ENCODE measurements at regions not wholly inside any gene's neighbourhood (a gene's known extent, or its start where the extent isn't known, plus 50 kb on each side); places are given as distances from the start of the nearest gene placed in this dataset.

DNA sequence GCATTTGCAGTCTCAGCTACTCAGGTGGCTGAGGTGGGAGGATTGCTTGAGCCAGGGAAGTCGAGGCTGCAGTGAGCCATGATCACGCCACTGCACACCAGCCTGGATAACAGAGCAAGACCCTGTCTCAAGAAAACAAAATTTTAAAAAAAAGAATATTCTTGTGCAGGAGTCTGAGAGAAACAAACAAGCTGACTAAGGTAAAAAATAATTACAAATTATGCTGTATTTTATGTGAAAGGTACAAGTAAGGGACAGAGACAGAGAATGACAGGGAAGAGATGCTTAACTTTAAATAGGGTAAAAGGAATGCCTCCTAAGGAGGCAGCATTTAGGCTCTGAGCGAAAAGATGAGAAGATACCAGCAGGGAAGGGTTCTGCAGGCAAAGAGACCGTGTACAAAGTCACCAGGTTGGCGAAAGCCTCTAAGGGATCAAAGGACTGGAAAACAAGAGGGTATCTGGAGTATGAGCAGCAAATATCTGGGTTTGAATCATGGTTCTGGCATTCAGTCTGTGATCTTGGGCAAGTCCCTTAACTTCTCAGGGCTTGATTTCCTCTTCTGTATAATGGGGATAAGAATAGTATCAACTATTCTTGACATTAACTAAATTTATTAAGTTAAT is 106.2 kb upstream of the RHOBTB1 start:
- H3K9me2 ChIP-seq (replicated peaks; ENCODE audit: insufficient read depth), result no peaks in the 10 kb centered on the region
- H3K4me3 ChIP-seq, result no peak overlapping the region
- H3K36me3 ChIP-seq (replicated peaks; ENCODE audit: insufficient read depth, low read depth), result no peaks in the 10 kb centered on the region
- no peak for TF ChIP-seq EZH2phosphoT487 (IDR thresholded peaks at IDR 0.05; ENCODE audit: low read depth, severe bottlenecking, unreplicated experiment)
- TF ChIP-seq EZH2 (IDR thresholded peaks at IDR 0.05; ENCODE audit: borderline replicate concordance), result no peak
- TF ChIP-seq, protein P1, sequence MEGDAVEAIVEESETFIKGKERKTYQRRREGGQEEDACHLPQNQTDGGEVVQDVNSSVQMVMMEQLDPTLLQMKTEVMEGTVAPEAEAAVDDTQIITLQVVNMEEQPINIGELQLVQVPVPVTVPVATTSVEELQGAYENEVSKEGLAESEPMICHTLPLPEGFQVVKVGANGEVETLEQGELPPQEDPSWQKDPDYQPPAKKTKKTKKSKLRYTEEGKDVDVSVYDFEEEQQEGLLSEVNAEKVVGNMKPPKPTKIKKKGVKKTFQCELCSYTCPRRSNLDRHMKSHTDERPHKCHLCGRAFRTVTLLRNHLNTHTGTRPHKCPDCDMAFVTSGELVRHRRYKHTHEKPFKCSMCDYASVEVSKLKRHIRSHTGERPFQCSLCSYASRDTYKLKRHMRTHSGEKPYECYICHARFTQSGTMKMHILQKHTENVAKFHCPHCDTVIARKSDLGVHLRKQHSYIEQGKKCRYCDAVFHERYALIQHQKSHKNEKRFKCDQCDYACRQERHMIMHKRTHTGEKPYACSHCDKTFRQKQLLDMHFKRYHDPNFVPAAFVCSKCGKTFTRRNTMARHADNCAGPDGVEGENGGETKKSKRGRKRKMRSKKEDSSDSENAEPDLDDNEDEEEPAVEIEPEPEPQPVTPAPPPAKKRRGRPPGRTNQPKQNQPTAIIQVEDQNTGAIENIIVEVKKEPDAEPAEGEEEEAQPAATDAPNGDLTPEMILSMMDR (IDR thresholded peaks at IDR 0.05; ENCODE audit: poor library complexity), result no peak
- no peak for DNase-seq (ENCODE audit: low spot score)
- H2AFZ ChIP-seq, result no peak overlapping the region
- H3K9me3 ChIP-seq (ENCODE audit: low read depth), result no peaks in the 10 kb centered on the region
- WGBS (ENCODE audit: low lambda C conversion rate, missing lambda C conversion rate), result 91% methylated on average over 5 of the region's 5 CpGs
- H3K4me1 ChIP-seq (ENCODE audit: insufficient read depth), result peaks cover 6% of the 10 kb centered on the region
- H3K79me2 ChIP-seq, result no peaks in the 10 kb centered on the region
- no peak overlapping the region for H3K4me2 ChIP-seq
- H4K20me1 ChIP-seq (ENCODE audit: insufficient read depth, poor library complexity, severe bottlenecking), result no peaks in the 10 kb centered on the region
- no peaks in the 10 kb centered on the region for H3K27me3 ChIP-seq
- no peak overlapping the region for H3K27ac ChIP-seq

DNA sequence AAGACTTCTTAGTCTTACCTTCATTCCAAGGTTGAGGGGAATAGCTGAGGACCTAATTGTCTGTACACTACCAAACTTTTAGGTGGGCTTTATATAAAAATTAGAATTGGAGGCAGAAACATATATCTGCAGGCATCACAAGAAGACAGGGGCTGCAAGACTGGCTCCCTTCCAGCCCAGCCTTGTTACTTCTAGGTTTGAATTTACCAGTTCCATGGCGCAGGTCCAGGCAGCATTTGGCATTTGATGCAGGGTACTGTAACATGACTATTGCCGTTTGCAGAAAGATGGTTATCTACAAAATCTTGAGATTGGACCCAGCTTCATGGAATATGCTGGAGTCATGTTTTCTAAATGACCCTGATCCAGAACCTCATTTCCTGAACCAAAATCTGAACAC is 105.4 kb upstream of the RHOBTB1 start:
- no peak for DNase-seq (ENCODE audit: low spot score)
- Histone ChIP-seq H3K79me2 (no peaks in the 10 kb centered on the region), H3K9me3 (ENCODE audit: low read depth) (no peaks in the 10 kb centered on the region), H3K27me3 (no peaks in the 10 kb centered on the region), H3K36me3 (replicated peaks; ENCODE audit: insufficient read depth, low read depth) (no peaks in the 10 kb centered on the region), H2AFZ (no peak overlapping the region), H3K4me1 (ENCODE audit: insufficient read depth) (peaks cover 6% of the 10 kb centered on the region), H3K9me2 (replicated peaks; ENCODE audit: insufficient read depth) (no peaks in the 10 kb centered on the region), H4K20me1 (ENCODE audit: insufficient read depth, poor library complexity, severe bottlenecking) (no peaks in the 10 kb centered on the region), H3K4me2 (no peak overlapping the region), H3K4me3 (no peak overlapping the region), H3K27ac (no peak overlapping the region)
- 78% methylated on average over 2 of the region's 2 CpGs for WGBS (ENCODE audit: low lambda C conversion rate, missing lambda C conversion rate)
- TF ChIP-seq, protein P1 (IDR thresholded peaks at IDR 0.05; ENCODE audit: poor library complexity), result no peak
- TF ChIP-seq EZH2phosphoT487 (IDR thresholded peaks at IDR 0.05; ENCODE audit: low read depth, severe bottlenecking, unreplicated experiment) (no peak), EZH2 (IDR thresholded peaks at IDR 0.05; ENCODE audit: borderline replicate concordance) (no peak)

DNA sequence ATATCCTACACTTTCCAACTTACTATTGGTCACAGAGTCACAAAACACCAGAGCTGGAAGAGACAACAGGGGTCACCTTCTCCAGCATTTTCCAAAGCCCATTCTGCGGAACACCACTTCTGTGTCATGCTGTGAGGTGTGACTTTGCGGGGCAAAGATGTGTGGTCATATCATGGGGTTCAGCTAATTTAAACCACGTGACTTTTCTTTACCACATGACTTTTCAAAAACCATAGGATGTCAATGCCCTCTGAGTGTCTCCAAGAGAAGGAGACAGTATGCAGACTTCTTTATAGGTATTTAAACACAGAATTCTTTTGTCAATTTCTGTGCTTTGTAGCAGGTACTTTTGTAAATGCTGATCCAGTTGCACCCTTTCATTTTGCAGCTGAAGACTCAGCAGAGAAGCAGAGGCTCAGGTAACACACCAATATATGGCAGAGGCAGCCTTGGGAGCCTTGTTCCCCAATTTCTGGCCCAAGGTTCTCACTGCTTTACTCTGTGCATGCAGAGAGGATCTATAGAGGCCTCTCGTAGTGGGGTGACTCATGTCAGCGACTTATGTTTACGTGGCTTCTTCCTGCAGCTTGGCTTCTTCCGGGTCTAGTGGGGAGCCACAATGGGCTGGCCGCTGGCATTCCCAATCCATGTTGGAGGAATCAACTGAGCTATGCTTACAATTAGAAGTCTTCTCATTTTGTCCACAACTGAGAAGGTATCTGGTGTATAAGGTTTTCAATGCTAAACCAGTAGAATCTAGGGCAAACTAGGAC is 104.0 kb upstream of the RHOBTB1 start:
- WGBS (ENCODE audit: low lambda C conversion rate, missing lambda C conversion rate), result 89% methylated on average over 8 of the region's 8 CpGs

More for the DNA sequence above, 104.0 kb upstream of the RHOBTB1 start:
- no peaks in the 10 kb centered on the region for H3K27me3 ChIP-seq
- peaks cover 6% of the 10 kb centered on the region for H3K4me1 ChIP-seq (ENCODE audit: insufficient read depth)
- no peak overlapping the region for H2AFZ ChIP-seq
- H3K9me2 ChIP-seq (replicated peaks; ENCODE audit: insufficient read depth), result no peaks in the 10 kb centered on the region
- no peaks in the 10 kb centered on the region for H4K20me1 ChIP-seq (ENCODE audit: insufficient read depth, poor library complexity, severe bottlenecking)
- H3K36me3 ChIP-seq (replicated peaks; ENCODE audit: insufficient read depth, low read depth), result no peaks in the 10 kb centered on the region
- no peak overlapping the region for H3K4me2 ChIP-seq
- H3K4me3 ChIP-seq, result no peak overlapping the region
- H3K79me2 ChIP-seq, result no peaks in the 10 kb centered on the region
- TF ChIP-seq, protein P1 (IDR thresholded peaks at IDR 0.05; ENCODE audit: poor library complexity), result no peak
- TF ChIP-seq EZH2phosphoT487 (IDR thresholded peaks at IDR 0.05; ENCODE audit: low read depth, severe bottlenecking, unreplicated experiment) (no peak), EZH2 (IDR thresholded peaks at IDR 0.05; ENCODE audit: borderline replicate concordance) (no peak)
- DNase-seq (ENCODE audit: low spot score), result no peak
- H3K9me3 ChIP-seq (ENCODE audit: low read depth), result no peaks in the 10 kb centered on the region
- no peak overlapping the region for H3K27ac ChIP-seq
